GM04504 (cell line): ENCODE measurements at regions not wholly inside any gene's neighbourhood (a gene's known extent, or its start where the extent isn't known, plus 50 kb on each side); places are given as distances from the start of the nearest gene placed in this dataset.

Experiments
- DNase-seq: peaks from one replicate; pipeline ENCODE4 v3.0.0-alpha.2; 2012; ENCODE audit warnings: low read depth

- no peak for DNase-seq
Measured at GRCh38 chr5:159385536-159385935, 55.2 kb upstream of the IL12B start.

GRCh38 chr5:159386028-159386711 lies 55.9 kb upstream of the IL12B start:
- DNase-seq: no peak

GRCh38 chr5:159392871-159393270 lies 62.6 kb upstream of the IL12B start:
- no peak for DNase-seq

- no peak for DNase-seq
Measured at GRCh38 chr5:159393854-159394274, 63.6 kb upstream of the IL12B start.

- DNase-seq: no peak
Measured at GRCh38 chr5:159395202-159395601, 64.9 kb upstream of the IL12B start.

GRCh38 chr5:159398936-159399335 lies 68.6 kb upstream of the IL12B start:
- no peak for DNase-seq

- no peak for DNase-seq
Measured at GRCh38 chr5:159400476-159400875, 70.2 kb upstream of the IL12B start.

GRCh38 chr5:159402311-159402710 lies 72.0 kb upstream of the IL12B start:
- no peak for DNase-seq

- no peak for DNase-seq
Measured at GRCh38 chr5:159402856-159403255, 72.6 kb upstream of the IL12B start.

GRCh38 chr5:159403906-159404681 lies 73.8 kb upstream of the IL12B start:
- no peak for DNase-seq

- DNase-seq: no peak
Measured at GRCh38 chr5:159405611-159406031, 75.3 kb upstream of the IL12B start.

GRCh38 chr5:159406571-159406970 lies 76.3 kb upstream of the IL12B start:
- no peak for DNase-seq

- DNase-seq: no peak
Measured at GRCh38 chr5:159409801-159410200, 79.5 kb upstream of the IL12B start.

GRCh38 chr5:159410480-159410879 lies 80.2 kb upstream of the IL12B start:
- no peak for DNase-seq

GRCh38 chr5:159411115-159411514 lies 80.8 kb upstream of the IL12B start:
- DNase-seq: no peak

- DNase-seq: no peak
Measured at GRCh38 chr5:159412284-159413046, 82.2 kb upstream of the IL12B start.

GRCh38 chr5:159414021-159414420 lies 83.7 kb upstream of the IL12B start:
- no peak for DNase-seq

GRCh38 chr5:159415301-159415937 lies 85.1 kb upstream of the IL12B start:
- no peak for DNase-seq

- DNase-seq: no peak
Measured at GRCh38 chr5:159416438-159416837, 86.2 kb upstream of the IL12B start.

- DNase-seq: no peak
Measured at GRCh38 chr5:159417170-159417569, 86.9 kb upstream of the IL12B start.

GRCh38 chr5:159419576-159419975 lies 89.3 kb upstream of the IL12B start:
- DNase-seq: no peak

- DNase-seq: no peak
Measured at GRCh38 chr5:159420940-159421339, 90.7 kb upstream of the IL12B start.
